ENCODE measurements at regions not wholly inside any gene's neighbourhood (a gene's known extent, or its start where the extent isn't known, plus 50 kb on each side); places are given as distances from the start of the nearest gene placed in this dataset.

- TF ChIP-seq ZFX (IDR thresholded peaks at IDR 0.05; ENCODE audit: borderline replicate concordance) (no peak), CTCF (IDR thresholded peaks at IDR 0.05) (no peak)
Observed at GRCh38 chr18:11256251-11256650, 106.9 kb upstream of the PIEZO2 start.

All from 22Rv1 (cell line).